ENCODE measurements at regions not wholly inside any gene's neighbourhood (a gene's known extent, or its start where the extent isn't known, plus 50 kb on each side); places are given as distances from the start of the nearest gene placed in this dataset.

DNA sequence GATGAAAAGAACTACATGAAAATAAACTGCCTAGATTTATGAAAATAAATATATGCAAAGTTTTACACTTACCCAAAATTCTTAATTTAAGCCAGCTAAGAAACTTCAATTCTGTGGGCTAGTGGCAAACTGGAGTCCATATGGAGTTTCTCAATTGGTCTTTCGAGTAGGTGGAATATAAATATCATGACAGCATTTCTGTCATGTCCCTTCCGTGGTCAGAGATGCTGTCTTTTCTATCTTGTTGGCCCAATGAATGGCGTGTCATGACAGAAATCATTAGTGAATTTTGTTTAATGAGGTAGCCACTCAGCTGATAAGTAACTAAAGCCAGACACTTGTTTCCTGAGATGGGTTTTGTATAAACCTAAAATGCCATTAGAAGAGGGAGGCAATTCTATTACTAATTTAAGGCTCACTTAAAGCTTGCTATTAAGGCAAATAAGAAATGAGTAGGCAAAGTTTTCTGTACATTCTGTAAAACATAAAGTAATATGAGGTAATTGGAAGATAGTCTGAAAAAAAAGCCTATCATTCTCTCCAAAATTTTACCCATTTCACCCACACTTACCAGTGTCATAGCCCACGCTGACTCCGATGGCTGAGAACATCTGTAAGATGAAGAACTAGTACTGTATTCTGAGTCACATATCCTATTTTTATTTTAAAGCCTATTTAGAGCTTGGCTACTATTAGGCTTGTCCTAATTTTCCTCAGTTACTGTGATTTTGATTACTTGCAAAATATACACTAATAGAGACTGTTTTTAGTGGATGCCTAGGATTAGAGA is 419.3 kb upstream of the MEF2C start:
- no peak for DNase-seq

GRCh38 chr5:89301321-89302025 is 418.5 kb upstream of the MEF2C start:
- no peak for DNase-seq

DNA sequence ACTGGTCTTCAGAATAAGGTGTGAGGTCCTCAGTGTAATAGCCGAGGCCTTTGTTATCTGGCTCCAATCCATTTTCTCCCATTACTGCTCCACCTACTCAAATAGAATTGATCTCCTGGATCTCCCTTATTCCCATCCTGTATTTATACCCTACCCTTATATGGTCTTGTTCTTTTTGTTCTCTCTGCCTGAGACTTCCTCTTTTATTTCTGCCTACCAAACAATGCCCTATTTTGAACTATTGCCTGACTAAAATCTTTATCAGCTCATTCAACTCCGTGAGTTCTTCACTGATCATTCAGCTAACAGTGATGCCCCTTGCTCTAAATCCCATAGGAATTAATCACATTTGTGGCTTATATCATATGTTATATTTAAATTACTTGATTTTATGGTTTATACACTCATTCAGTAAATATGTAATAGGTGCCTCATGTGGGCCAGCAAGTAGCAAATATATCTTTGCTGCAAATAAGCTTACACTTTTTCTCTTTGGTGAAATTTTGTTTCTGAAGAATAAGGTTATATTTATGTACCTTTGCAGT is 417.5 kb upstream of the MEF2C start:
- DNase-seq: no peak

- no peak for DNase-seq
Measured at GRCh38 chr5:89299998-89300397, 417.0 kb upstream of the MEF2C start.

GRCh38 chr5:89297066-89297465 is 414.1 kb upstream of the MEF2C start:
- DNase-seq: no peak

DNA sequence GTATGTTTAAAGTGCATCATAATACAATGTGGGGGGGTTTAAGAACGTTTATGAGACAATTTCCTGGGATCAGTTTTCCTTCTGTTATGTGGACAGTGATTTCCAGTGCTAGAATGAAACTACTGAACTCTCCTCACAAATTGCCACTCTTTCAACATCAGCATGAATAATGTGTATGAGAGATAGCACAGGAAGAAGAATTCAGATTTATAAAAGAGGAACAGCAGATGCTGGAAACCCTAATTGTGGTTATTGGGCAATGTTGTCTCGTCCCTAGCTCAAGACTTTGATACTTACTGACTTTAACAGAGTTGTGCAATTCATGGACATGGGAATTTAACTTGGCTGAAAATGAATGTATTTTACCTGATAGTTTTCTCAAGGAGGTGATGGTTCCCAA is 410.8 kb upstream of the MEF2C start:
- no peak for DNase-seq

- no peak for DNase-seq
Measured at GRCh38 chr5:89292487-89292886, 409.5 kb upstream of the MEF2C start.

GRCh38 chr5:89289604-89290003 is 406.6 kb upstream of the MEF2C start:
- no peak for DNase-seq

DNA sequence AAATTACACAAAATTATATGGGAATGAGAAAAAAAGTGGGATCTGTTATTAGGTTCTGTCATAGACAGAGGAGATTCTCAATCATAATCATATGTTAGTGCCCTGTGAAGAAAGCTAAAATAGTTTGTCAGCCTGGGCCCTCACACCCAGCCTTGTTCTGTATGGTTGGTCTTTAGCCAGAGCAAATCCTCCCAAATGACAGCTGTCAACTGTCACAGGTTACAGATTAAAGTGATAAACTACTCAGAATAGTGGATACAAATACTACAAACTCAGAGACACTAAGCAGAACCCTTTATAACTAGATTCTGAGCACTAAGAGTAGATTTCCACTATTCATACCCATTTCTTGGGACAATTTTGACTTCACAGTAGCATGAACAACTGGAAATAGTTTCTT is 405.0 kb upstream of the MEF2C start:
- DNase-seq: no peak

GRCh38 chr5:89286320-89286719 is 403.3 kb upstream of the MEF2C start:
- DNase-seq: no peak

DNA sequence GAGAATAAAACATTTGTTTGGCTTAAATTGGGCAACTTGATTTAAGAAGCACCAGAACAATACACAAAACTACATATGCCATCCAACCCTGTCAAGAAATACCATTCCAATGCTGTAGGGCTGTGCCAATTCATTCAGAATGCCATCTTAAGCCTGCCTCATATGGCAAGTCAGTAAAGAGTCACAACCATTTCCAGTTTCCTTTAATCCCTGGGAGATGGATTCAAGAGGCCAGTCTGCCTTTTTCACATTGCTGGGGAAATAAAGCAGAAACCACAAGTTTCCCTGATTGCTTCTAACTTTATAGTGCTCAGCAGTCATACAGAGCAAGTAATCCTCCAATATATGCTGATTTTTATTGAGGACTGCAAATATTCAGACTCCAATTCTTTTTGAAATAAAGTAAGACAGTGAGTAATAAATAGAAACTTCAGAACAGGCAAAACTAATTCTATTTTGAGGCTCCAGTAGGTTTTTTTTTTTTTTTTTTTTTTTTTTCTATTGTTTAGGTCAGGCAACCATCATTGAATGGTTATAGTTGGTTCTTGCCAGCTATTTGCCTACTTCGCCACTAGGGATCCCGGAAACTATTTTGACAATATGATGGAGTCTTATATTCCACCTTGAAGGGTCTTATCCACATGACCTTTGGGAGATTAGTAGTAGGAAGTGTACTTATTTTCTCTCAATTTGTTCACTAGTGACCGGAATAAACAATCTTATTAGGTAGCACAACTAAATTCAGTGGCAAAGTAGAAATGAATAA is 400.9 kb upstream of the MEF2C start:
- DNase-seq: no peak

GRCh38 chr5:89282554-89283510 is 399.8 kb upstream of the MEF2C start:
- no peak for DNase-seq

DNA sequence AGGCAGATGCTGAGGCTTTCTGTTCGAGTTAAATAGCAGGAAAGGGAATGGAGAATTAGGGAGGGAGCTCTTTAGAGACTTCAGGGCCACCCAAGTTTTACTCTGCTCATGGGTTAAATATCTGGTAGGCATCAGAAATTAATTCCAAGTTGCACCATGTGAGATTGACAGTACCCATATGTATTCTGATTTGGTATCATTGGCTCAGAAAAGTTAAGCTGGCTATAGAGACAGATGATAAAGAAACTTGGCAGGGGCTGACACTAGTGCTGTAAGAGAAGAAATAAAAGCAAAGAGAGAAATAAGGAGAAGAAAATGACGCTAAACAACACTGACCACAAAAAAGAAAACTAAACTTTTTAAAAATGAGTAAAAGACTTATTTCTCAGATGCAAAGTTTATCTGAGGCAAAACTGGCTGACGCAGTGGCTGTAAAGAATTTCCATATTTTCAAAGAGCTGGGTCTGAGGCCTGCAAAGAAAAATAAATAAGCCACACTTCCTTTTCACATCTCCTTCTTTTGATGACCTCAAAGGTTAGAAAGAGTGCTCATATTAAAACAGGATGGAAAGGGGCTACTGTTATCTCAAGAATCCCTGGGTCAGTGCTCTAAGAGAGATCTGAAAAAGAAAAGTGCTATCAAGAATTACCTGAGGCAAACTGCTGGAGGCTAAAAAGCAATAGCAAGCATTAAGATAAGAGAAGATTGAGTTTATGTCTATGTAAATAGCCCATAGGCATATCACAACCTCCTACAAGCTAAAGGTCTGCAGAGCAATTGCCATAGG is 399.0 kb upstream of the MEF2C start:
- DNase-seq: no peak

GRCh38 chr5:89281211-89281610 is 398.2 kb upstream of the MEF2C start:
- DNase-seq: no peak

GRCh38 chr5:89280103-89281037 is 397.4 kb upstream of the MEF2C start:
- DNase-seq: no peak

GRCh38 chr5:89279391-89280036 is 396.5 kb upstream of the MEF2C start:
- no peak for DNase-seq

- no peak for DNase-seq
Measured at GRCh38 chr5:89277816-89278215, 394.8 kb upstream of the MEF2C start.

- DNase-seq: no peak
Measured at GRCh38 chr5:89276566-89277305, 393.8 kb upstream of the MEF2C start.

All from renal pelvis (tissue), 1 donor.